ENCODE measurements at regions not wholly inside any gene's neighbourhood (a gene's known extent, or its start where the extent isn't known, plus 50 kb on each side); places are given as distances from the start of the nearest gene placed in this dataset.

DNA sequence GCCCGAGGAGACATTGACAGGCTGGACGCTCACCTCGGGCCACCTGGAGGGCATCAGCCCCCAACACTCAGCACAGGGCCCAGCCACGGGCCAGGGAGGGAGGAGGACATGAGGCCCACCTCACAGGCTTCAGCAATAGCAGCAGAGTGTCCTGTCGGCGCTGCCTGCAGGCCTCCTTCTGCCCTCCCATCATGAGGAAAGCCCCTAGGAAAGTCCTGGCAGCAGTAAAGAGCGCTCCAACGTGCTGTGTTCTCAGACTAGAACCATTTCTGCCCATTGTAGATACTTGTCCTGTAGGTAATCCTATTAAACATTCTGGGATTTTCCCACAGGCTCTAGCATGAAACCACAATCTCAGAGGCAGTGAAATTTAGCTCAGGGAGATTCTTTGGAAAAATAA lies 62.0 kb upstream of the GALNT2 start:
- no peak overlapping the region for H3K4me3 ChIP-seq (ENCODE audit: low read depth, low read length)
- no peak for DNase-seq (ENCODE audit: low read depth)
- no peak for TF ChIP-seq POLR2A (IDR thresholded peaks at IDR 0.05; ENCODE audit: extremely low read depth, insufficient read length)
- no peak for TF ChIP-seq MAX (IDR thresholded peaks at IDR 0.05; ENCODE audit: low read depth, low read length)
- TF ChIP-seq, protein P1, sequence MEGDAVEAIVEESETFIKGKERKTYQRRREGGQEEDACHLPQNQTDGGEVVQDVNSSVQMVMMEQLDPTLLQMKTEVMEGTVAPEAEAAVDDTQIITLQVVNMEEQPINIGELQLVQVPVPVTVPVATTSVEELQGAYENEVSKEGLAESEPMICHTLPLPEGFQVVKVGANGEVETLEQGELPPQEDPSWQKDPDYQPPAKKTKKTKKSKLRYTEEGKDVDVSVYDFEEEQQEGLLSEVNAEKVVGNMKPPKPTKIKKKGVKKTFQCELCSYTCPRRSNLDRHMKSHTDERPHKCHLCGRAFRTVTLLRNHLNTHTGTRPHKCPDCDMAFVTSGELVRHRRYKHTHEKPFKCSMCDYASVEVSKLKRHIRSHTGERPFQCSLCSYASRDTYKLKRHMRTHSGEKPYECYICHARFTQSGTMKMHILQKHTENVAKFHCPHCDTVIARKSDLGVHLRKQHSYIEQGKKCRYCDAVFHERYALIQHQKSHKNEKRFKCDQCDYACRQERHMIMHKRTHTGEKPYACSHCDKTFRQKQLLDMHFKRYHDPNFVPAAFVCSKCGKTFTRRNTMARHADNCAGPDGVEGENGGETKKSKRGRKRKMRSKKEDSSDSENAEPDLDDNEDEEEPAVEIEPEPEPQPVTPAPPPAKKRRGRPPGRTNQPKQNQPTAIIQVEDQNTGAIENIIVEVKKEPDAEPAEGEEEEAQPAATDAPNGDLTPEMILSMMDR (IDR thresholded peaks at IDR 0.05; ENCODE audit: low read depth, low read length) = no peak
- TF ChIP-seq MYC (IDR thresholded peaks at IDR 0.05; ENCODE audit: low read depth, low read length) = no peak

- no peak for DNase-seq (ENCODE audit: low read depth)
- TF ChIP-seq POLR2A (IDR thresholded peaks at IDR 0.05; ENCODE audit: extremely low read depth, insufficient read length) (no peak), MYC (IDR thresholded peaks at IDR 0.05; ENCODE audit: low read depth, low read length) (no peak), MAX (IDR thresholded peaks at IDR 0.05; ENCODE audit: low read depth, low read length) (no peak)
- TF ChIP-seq, protein P1 (IDR thresholded peaks at IDR 0.05; ENCODE audit: low read depth, low read length) = no peak
- H3K4me3 ChIP-seq (ENCODE audit: low read depth, low read length) = no peak overlapping the region
Measured at GRCh38 chr1:230008721-230009120, 58.3 kb upstream of the GALNT2 start.

DNA sequence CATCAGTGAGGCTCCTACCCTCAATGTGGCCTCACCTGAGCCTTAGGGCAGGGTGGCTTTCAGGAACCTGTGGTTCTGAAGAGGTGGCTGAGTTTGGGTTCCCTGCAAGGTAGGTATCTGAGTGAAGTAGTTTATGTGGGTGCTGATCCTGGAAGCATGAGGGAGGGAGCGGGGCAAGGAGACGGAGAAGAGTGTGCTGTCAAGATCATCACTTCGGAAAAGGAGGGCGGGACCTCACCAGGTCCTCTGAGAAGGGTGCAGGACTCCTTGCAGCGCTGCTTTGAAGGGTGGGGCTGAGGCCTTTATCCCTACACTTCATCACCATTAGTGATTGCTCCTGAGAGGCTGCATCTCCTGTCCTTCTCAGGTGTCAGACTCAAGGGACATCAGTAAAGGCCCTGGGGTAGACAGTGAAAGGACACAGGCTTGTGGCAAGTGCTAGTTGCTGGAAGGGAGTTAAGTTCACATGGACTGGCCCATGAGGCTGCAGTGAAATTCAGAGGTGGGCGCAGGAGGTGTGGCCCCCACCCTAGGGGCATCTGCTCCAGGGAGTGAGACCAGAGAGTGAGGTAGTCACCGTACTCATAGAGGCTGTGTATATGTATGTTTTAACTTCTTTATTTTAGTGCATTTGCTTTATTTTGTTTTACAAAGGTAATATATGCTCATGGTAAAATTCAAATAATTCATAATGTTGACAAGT lies 57.3 kb upstream of the GALNT2 start:
- H3K4me3 ChIP-seq (ENCODE audit: low read depth, low read length) = no peak overlapping the region
- no peak for DNase-seq (ENCODE audit: low read depth)
- no peak for TF ChIP-seq MAX (IDR thresholded peaks at IDR 0.05; ENCODE audit: low read depth, low read length)
- TF ChIP-seq, protein P1 (IDR thresholded peaks at IDR 0.05; ENCODE audit: low read depth, low read length) = no peak
- no peak for TF ChIP-seq POLR2A (IDR thresholded peaks at IDR 0.05; ENCODE audit: extremely low read depth, insufficient read length)
- TF ChIP-seq MYC (IDR thresholded peaks at IDR 0.05; ENCODE audit: low read depth, low read length) = no peak

DNA sequence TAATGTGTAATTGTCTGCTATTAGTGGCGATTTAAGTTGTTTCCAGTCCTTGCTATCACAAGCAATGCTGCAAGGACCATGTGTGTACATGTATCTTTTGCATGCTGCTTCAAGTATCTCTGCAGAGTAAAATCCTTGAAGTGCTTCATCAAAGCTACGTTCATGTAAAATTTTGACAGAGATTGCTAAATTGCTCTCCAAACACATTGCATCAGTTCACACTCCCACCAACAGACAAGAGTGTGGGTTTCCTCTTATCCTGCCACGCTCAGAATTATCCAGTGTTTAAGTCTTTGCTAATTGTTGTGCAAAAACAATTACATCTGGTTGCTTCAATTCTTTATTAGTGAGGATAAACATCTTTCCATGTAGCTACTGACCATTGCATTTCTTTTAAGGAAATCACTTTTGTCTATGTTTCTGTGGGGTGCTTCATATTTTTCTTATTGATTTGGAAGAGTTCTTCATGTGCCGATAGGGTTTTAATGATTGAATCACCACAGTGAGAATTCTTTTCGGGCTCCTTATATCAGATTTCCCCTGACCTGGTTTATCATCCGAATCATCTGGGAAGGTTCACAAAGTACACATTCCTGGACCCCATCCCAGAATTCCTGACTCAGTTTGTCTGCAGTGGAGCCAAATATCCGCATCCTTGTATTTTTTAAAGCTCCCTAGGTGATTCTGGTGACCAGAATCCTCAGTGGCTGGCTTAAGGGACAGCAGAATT lies 56.3 kb upstream of the GALNT2 start:
- peak; percentile 85 for DNase-seq (ENCODE audit: low read depth)
- H3K4me3 ChIP-seq (ENCODE audit: low read depth, low read length) = no peak overlapping the region
- TF ChIP-seq MYC (IDR thresholded peaks at IDR 0.05; ENCODE audit: low read depth, low read length) (peak; percentile 74), POLR2A (IDR thresholded peaks at IDR 0.05; ENCODE audit: extremely low read depth, insufficient read length) (no peak)

DNA sequence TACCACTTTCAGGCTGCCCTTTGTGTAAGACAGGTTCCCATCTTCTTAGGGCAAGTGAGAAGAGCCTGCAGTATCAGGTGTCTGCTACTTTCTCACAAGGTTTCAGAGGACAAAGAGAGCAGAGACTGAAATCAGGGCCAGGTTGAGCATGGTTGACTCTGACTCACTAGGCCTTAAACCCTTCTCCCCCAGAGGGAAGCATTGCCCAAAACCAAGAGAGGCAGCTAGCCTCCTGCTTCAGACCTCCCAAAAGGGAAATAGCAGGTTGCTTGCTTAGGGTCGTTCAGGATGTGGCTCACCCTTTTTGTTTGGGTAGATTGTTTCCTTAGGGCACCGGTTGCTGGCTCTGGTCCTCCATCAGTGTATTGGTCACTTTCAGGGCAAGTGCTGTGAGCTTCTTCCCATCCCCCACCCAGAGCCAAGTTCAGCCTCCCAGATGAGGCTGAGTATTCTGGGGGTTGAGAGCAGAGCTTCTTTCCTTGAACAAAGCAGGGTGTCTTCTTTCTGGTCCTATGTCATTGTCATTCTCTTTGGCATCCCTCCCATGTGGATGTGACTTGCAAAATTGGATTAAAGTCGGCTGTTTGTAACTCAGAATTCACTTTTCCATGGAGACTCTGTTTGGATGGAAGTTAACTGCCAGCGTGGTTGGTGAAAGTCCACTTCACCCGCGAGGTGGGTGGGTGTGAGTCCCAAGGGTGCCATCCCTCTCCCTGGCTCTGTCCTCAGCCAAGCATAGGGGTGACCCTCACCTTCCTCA lies 55.5 kb upstream of the GALNT2 start:
- TF ChIP-seq MAX (IDR thresholded peaks at IDR 0.05; ENCODE audit: low read depth, low read length) (no peak), MYC (IDR thresholded peaks at IDR 0.05; ENCODE audit: low read depth, low read length) (no peak), POLR2A (IDR thresholded peaks at IDR 0.05; ENCODE audit: extremely low read depth, insufficient read length) (no peak)
- TF ChIP-seq, protein P1 (IDR thresholded peaks at IDR 0.05; ENCODE audit: low read depth, low read length) = no peak
- no peak overlapping the region for H3K4me3 ChIP-seq (ENCODE audit: low read depth, low read length)
- DNase-seq (ENCODE audit: low read depth) = peak; percentile 75

GRCh38 chr1:230012093-230012393 lies 55.0 kb upstream of the GALNT2 start:
- TF ChIP-seq POLR2A (IDR thresholded peaks at IDR 0.05; ENCODE audit: extremely low read depth, insufficient read length) (no peak), MAX (IDR thresholded peaks at IDR 0.05; ENCODE audit: low read depth, low read length) (no peak), MYC (IDR thresholded peaks at IDR 0.05; ENCODE audit: low read depth, low read length) (no peak)
- TF ChIP-seq, protein P1 (IDR thresholded peaks at IDR 0.05; ENCODE audit: low read depth, low read length) = no peak
- DNase-seq (ENCODE audit: low read depth) = no peak
- no peak overlapping the region for H3K4me3 ChIP-seq (ENCODE audit: low read depth, low read length)

Measured in NB4 (cell line).